ENCODE measurements at regions not wholly inside any gene's neighbourhood (a gene's known extent, or its start where the extent isn't known, plus 50 kb on each side); places are given as distances from the start of the nearest gene placed in this dataset.

DNA sequence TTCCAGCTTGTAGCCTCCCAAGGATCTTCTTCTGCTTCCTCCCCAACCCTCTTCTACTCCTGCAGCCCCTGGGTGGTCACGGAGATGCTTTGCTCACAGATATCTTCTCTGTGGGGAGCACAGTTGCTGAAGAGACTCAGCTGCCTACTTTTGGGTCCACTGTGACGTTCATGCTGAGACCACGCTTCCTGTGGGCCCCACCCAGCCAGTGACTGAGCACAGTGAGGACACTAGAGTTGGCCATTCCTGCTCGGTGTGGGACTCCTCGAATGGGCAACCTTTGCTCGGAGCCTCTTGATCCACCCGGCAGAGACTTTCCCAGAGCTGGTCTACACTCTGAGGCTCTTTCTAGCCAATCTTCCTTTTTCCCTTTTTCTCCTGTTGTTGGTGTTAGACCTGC, 73.9 kb downstream of the ADRA2A start:
- H3K9me3 ChIP-seq (ENCODE audit: control insufficient read depth, insufficient read depth, low read length), result no peaks in the 10 kb centered on the region
- H3K36me3 ChIP-seq (ENCODE audit: control insufficient read depth, insufficient read depth, low read length), result no peaks in the 10 kb centered on the region
- no peak overlapping the region for H2AK5ac ChIP-seq (ENCODE audit: low read depth, low read length)
- H3K4ac ChIP-seq (ENCODE audit: low read depth, low read length), result no peak overlapping the region
- no peak overlapping the region for H3K23ac ChIP-seq (ENCODE audit: low read depth, low read length)
- POLR2A ChIA-PET (ENCODE audit: unreplicated experiment), result no interaction called here
- in situ Hi-C loops (cut with MboI; ENCODE audit: low sequenced_read_pairs), result no loop called here
- 50% methylated on average over 3 of the region's 7 CpGs; no CpG with 5 or more reads in 1 of the 2 experiments for WGBS, 2 experiments (ENCODE audit: extremely low coverage in 2 of 2, insufficient read length in 1 of 2)
- TF ChIP-seq MAFK (IDR thresholded peaks at IDR 0.05; ENCODE audit: low read depth, low read length) (no peak), RAD21 (IDR thresholded peaks at IDR 0.05; ENCODE audit: low read length) (no peak), BHLHE40 (IDR thresholded peaks at IDR 0.05; ENCODE audit: low read depth, low read length) (no peak)
- TF ChIP-seq, protein P1, sequence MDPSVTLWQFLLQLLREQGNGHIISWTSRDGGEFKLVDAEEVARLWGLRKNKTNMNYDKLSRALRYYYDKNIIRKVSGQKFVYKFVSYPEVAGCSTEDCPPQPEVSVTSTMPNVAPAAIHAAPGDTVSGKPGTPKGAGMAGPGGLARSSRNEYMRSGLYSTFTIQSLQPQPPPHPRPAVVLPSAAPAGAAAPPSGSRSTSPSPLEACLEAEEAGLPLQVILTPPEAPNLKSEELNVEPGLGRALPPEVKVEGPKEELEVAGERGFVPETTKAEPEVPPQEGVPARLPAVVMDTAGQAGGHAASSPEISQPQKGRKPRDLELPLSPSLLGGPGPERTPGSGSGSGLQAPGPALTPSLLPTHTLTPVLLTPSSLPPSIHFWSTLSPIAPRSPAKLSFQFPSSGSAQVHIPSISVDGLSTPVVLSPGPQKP (IDR thresholded peaks at IDR 0.05; ENCODE audit: borderline replicate concordance, low read depth, low read length), result no peak
- H3K27me3 ChIP-seq (ENCODE audit: control insufficient read depth, insufficient read depth, low read length), result no peaks in the 10 kb centered on the region
- dilution Hi-C loops (cut with HindIII; ENCODE audit: low sequenced_read_pairs, unreplicated experiment), result no loop called here
- H3K9me1 ChIP-seq (ENCODE audit: insufficient read depth, low read length), result no peaks in the 10 kb centered on the region; the same call in 1 of the 2 replicates
- H2AFZ ChIP-seq (replicated peaks; ENCODE audit: low read length, poor library complexity), result no peak overlapping the region
- H3K4me2 ChIP-seq (ENCODE audit: low read depth, low read length), result no peak overlapping the region
- H3K18ac ChIP-seq (ENCODE audit: low read depth, low read length), result no peak overlapping the region
- H3K27ac ChIP-seq (ENCODE audit: insufficient read depth, low read length), result no peak overlapping the region
- H4K8ac ChIP-seq (ENCODE audit: low read depth in 2 of 2, low read length in 2 of 2), result no peak overlapping the region
- H2AK9ac ChIP-seq (replicated peaks; ENCODE audit: low read depth, low read length, poor library complexity), result no peak overlapping the region
- no peak overlapping the region for H4K91ac ChIP-seq (ENCODE audit: insufficient read depth, low read depth, low read length)
- H3K4me1 ChIP-seq (ENCODE audit: control insufficient read depth, insufficient read depth, low read length), result no peaks in the 10 kb centered on the region
- no peaks in the 10 kb centered on the region for H3K79me1 ChIP-seq (ENCODE audit: low read depth in 1 of 2, low read length in 2 of 2)
- intact Hi-C loops (cut with micrococcal nuclease), result no loop called here
- no peak for ATAC-seq (ENCODE audit: low read depth)
- no peaks in the 10 kb centered on the region for H4K20me1 ChIP-seq (ENCODE audit: insufficient read depth, low read length)
- no peak overlapping the region for H2BK5ac ChIP-seq (ENCODE audit: low read depth, low read length, poor library complexity, severe bottlenecking)
- H3K14ac ChIP-seq (replicated peaks; ENCODE audit: low read depth, low read length), result no peak overlapping the region
- H2BK120ac ChIP-seq (ENCODE audit: low read depth, low read length), result no peak overlapping the region
- CTCF ChIA-PET, result no interaction called here
- no peak overlapping the region for H2BK15ac ChIP-seq (ENCODE audit: low read depth, low read length)
- no peak overlapping the region for H3K9ac ChIP-seq (ENCODE audit: low read depth, low read length)
- no peak overlapping the region for H3K4me3 ChIP-seq (ENCODE audit: insufficient read depth, low read depth, low read length)
- DNase-seq, result no peak
- no peak overlapping the region for H2BK20ac ChIP-seq (ENCODE audit: low read depth, low read length)
- H3K56ac ChIP-seq (ENCODE audit: extremely low read depth, insufficient read depth, low read length), result no peak overlapping the region
- BruUV-seq (replicated peaks), result no TSS peak
- H4K5ac ChIP-seq (ENCODE audit: low read depth, low read length), result no peak overlapping the region
